Chondrocyte (in vitro differentiated cells): ENCODE measurements at regions not wholly inside any gene's neighbourhood (a gene's known extent, or its start where the extent isn't known, plus 50 kb on each side); places are given as distances from the start of the nearest gene placed in this dataset.
"Not testable (repeated sequence)": the region's sequence is repeated elsewhere in the genome, so short reads cannot be mapped to it uniquely, and the experiment has no call there.

ENCODE experiments used
- DNase-seq: peaks from one replicate; pipeline ENCODE4 v3.0.0; 2021; ENCODE audit warnings: mixed read lengths, low spot score
- H3K27ac Mint-ChIP-seq: one replicate; pipeline ENCODE4 v1.8.0; 2021; ENCODE audit warnings: mild to moderate bottlenecking, moderate library complexity, mixed read lengths; ENCODE audit not compliant: unreplicated experiment
- H3K27me3 Mint-ChIP-seq: 2 replicates; pipeline ENCODE4 v1.8.0; 2021; ENCODE audit warnings: low read depth, mixed read lengths
- H3K36me3 Mint-ChIP-seq: 2 replicates; pipeline ENCODE4 v1.8.0; 2021; ENCODE audit warnings: low read depth, mixed read lengths
- H3K4me1 Mint-ChIP-seq: 2 replicates; pipeline ENCODE4 v1.8.0; 2021; ENCODE audit warnings: low read depth, mild to moderate bottlenecking, mixed read lengths
- H3K4me3 Mint-ChIP-seq: one replicate; pipeline ENCODE4 v1.8.0; 2021; ENCODE audit warnings: mild to moderate bottlenecking, moderate library complexity, mixed read lengths; ENCODE audit not compliant: unreplicated experiment
- H3K9me3 Mint-ChIP-seq: 2 replicates; pipeline ENCODE4 v1.8.0; 2021; ENCODE audit warnings: low read depth, mixed read lengths
- TF ChIP-seq, protein P1 (sequence below): fragments of 200-600 bp; sonication (generic); IDR thresholded peaks from 2 replicates; pipeline ENCODE4 v1.5.0; 2021; ENCODE audit warnings: antibody characterized with exemption, mild to moderate bottlenecking, moderate library complexity

DNA sequence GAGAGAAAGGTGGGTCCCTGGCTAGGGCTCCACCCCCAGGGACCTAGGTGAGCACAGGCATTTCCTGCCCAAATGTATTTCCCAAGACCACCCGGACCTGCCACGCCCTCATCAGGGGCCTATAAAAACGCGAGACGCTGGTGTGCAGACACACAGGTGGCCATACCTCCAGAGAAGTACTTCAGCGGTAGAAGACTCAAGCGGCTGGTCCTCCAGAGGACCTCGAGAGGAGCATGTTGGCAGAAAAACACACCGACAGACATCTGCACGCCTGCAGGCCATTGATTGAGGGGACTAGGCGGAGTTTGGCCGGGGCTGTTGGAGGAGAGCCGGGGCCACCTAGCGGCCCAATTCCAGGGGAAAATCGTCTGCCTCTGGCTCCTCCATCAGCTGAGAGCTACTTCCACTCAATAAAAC is 695.8 kb upstream of the MMS22L start:
- Mint-ChIP-seq H3K9me3 (peaks cover 3% of the 10 kb centered on the region), H3K27ac (no peak overlapping the region), H3K27me3 (peaks cover 2% of the 10 kb centered on the region)

GRCh38 chr6:97979285-97979684 is 696.3 kb upstream of the MMS22L start:
- H3K4me3 Mint-ChIP-seq, H3K4me1 Mint-ChIP-seq, H3K36me3 Mint-ChIP-seq, H3K9me3 Mint-ChIP-seq, H3K27ac Mint-ChIP-seq, H3K27me3 Mint-ChIP-seq: not testable (repeated sequence)
- peak; percentile 51 for DNase-seq

More for the DNA sequence above, 695.8 kb upstream of the MMS22L start:
- Mint-ChIP-seq H3K4me3 (no peak overlapping the region), H3K36me3 (no peaks in the 10 kb centered on the region), H3K4me1 (no peaks in the 10 kb centered on the region)
- peak; percentile 44 for DNase-seq
- TF ChIP-seq, protein P1, sequence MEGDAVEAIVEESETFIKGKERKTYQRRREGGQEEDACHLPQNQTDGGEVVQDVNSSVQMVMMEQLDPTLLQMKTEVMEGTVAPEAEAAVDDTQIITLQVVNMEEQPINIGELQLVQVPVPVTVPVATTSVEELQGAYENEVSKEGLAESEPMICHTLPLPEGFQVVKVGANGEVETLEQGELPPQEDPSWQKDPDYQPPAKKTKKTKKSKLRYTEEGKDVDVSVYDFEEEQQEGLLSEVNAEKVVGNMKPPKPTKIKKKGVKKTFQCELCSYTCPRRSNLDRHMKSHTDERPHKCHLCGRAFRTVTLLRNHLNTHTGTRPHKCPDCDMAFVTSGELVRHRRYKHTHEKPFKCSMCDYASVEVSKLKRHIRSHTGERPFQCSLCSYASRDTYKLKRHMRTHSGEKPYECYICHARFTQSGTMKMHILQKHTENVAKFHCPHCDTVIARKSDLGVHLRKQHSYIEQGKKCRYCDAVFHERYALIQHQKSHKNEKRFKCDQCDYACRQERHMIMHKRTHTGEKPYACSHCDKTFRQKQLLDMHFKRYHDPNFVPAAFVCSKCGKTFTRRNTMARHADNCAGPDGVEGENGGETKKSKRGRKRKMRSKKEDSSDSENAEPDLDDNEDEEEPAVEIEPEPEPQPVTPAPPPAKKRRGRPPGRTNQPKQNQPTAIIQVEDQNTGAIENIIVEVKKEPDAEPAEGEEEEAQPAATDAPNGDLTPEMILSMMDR = no peak

DNA sequence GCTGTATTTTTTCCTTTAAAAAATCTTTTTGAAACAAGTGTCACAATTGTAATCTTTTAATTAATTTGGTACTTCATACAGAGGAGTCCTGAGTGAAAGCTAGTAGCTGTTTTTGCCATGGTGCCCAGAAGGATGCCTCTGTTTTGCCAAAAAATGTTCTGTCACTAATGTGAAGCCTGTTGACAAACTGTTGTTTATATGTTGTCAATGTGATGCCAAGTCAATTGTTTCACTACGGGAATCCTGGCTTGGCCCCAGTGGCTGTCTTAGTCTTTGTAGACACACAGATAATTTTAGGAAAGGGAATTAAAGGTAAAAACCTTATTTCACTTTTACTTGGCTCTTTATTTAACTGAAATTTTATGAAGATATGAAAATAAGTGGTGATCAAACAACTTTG is 706.4 kb upstream of the MMS22L start:
- TF ChIP-seq, protein P1 = no peak
- Mint-ChIP-seq H3K27ac (no peak overlapping the region), H3K4me1 (no peaks in the 10 kb centered on the region), H3K9me3 (no peaks in the 10 kb centered on the region), H3K27me3 (peaks cover 17% of the 10 kb centered on the region), H3K4me3 (no peak overlapping the region), H3K36me3 (no peaks in the 10 kb centered on the region)
- no peak for DNase-seq

GRCh38 chr6:97995158-97995557 is 712.1 kb upstream of the MMS22L start:
- Mint-ChIP-seq H3K36me3 (no peaks in the 10 kb centered on the region), H3K9me3 (no peaks in the 10 kb centered on the region), H3K4me1 (no peaks in the 10 kb centered on the region), H3K27me3 (peaks cover 9% of the 10 kb centered on the region), H3K4me3 (no peak overlapping the region), H3K27ac (no peak overlapping the region)
- no peak for DNase-seq
- TF ChIP-seq, protein P1 = no peak

GRCh38 chr6:98002678-98003077 is 719.7 kb upstream of the MMS22L start:
- Mint-ChIP-seq H3K9me3 (no peaks in the 10 kb centered on the region), H3K4me3 (no peak overlapping the region), H3K27ac (no peak overlapping the region), H3K4me1 (no peaks in the 10 kb centered on the region), H3K36me3 (no peaks in the 10 kb centered on the region), H3K27me3 (peaks cover 8% of the 10 kb centered on the region)
- no peak for DNase-seq
- TF ChIP-seq, protein P1 = no peak

- no peaks in the 10 kb centered on the region for H3K9me3 Mint-ChIP-seq
- peaks cover 9% of the 10 kb centered on the region for H3K27me3 Mint-ChIP-seq
- DNase-seq = no peak
- H3K4me1 Mint-ChIP-seq = no peaks in the 10 kb centered on the region
- TF ChIP-seq, protein P1 = no peak
- H3K27ac Mint-ChIP-seq = no peak overlapping the region
- H3K4me3 Mint-ChIP-seq = no peak overlapping the region
- H3K36me3 Mint-ChIP-seq = no peaks in the 10 kb centered on the region
These were observed 731.6 kb upstream of the MMS22L start for GRCh38 chr6:98014442-98015201.
